H1 (cell line): ENCODE measurements at regions not wholly inside any gene's neighbourhood (a gene's known extent, or its start where the extent isn't known, plus 50 kb on each side); places are given as distances from the start of the nearest gene placed in this dataset.

Experiments used
- CTCF ChIA-PET: fragments of 300-600 bp; sonication (Branson Sonifier 250); formaldehyde crosslinking; loops from one replicate; lab custom pipeline; 2021; ENCODE audit not compliant: partially characterized antibody; lab: Charles Lee
- POLR2A ChIA-PET: fragments of 300-600 bp; sonication (Branson Sonifier 250); formaldehyde crosslinking; loops from one replicate; lab custom pipeline; 2021; ENCODE audit warnings: inconsistent platforms; ENCODE audit not compliant: partially characterized antibody; lab: Charles Lee
- DNase-seq, 2 experiments: peaks; one replicate each; pipeline versions ENCODE4 v3.0.0 to v3.0.0-alpha.2; 2010 to 2022; ENCODE audit warnings: low spot score in 2 of 2, low read depth in 1 of 2, mixed read lengths in 1 of 2
- FAIRE-seq: peaks from 2 replicates; lab custom pipeline; 2011; peaks lifted over from hg19 to GRCh38; lab: Jason Lieb, UNC
- H2AFZ ChIP-seq: 2 replicates; pipeline ENCODE4 v1.8.1; 2012; ENCODE audit warnings: low read length, inconsistent platforms
- H2AK5ac ChIP-seq: 2 replicates; pipeline ENCODE4 v1.6.1; 2013; ENCODE audit warnings: low read depth, low read length
- H2BK120ac ChIP-seq: replicated peaks from 2 replicates; pipeline ENCODE3; 2013; ENCODE audit warnings: low read depth, low read length, inconsistent platforms
- H2BK12ac ChIP-seq: 2 replicates; pipeline ENCODE4 v1.6.1; 2013; ENCODE audit warnings: low read depth, low read length
- H2BK15ac ChIP-seq: 2 replicates; pipeline ENCODE4 v1.6.1; 2013; ENCODE audit warnings: low read length
- H2BK20ac ChIP-seq: 2 replicates; pipeline ENCODE4 v1.6.1; 2013; ENCODE audit warnings: low read length
- H2BK5ac ChIP-seq: 2 replicates; pipeline ENCODE4 v1.6.1; 2013; ENCODE audit warnings: low read depth, low read length
- H3K14ac ChIP-seq: 2 replicates; pipeline ENCODE4 v1.6.1; 2013; ENCODE audit warnings: inconsistent platforms; ENCODE audit not compliant: insufficient read length
- H3K18ac ChIP-seq: 2 replicates; pipeline ENCODE4 v1.6.1; 2013; ENCODE audit warnings: low read length; ENCODE audit errors: extremely low read depth
- H3K23ac ChIP-seq: 2 replicates; pipeline ENCODE4 v1.6.1; 2013; ENCODE audit warnings: inconsistent platforms; ENCODE audit not compliant: insufficient read length
- H3K23me2 ChIP-seq: 2 replicates; pipeline ENCODE4 v1.6.1; 2013; ENCODE audit warnings: low read depth, low read length
- H3K27ac ChIP-seq: 2 replicates; pipeline ENCODE4 v1.6.1; 2011; ENCODE audit warnings: low read depth, low read length, inconsistent platforms
- H3K27me3 ChIP-seq, 4 experiments: replicated peaks in 1 of 4; 1 replicate in 1 of 4; 2 replicates in 3 of 4; pipeline versions ENCODE4 v1.6.1 to v1.8.1; 2011 to 2013; ENCODE audit warnings: low read length in 3 of 4, mild to moderate bottlenecking in 3 of 4, inconsistent platforms in 2 of 4, mixed read lengths in 2 of 4, moderate library complexity in 1 of 4; ENCODE audit not compliant: control insufficient read depth in 3 of 4, insufficient read depth in 3 of 4; ENCODE audit errors: extremely low read depth in 1 of 4
- H3K36me3 ChIP-seq, 4 experiments: 2 replicates each; pipeline versions ENCODE4 v1.6.1 to v1.8.1; 2011 to 2013; ENCODE audit warnings: mild to moderate bottlenecking in 4 of 4, low read length in 3 of 4, moderate library complexity in 2 of 4, control low read depth in 1 of 4, inconsistent platforms in 1 of 4; ENCODE audit not compliant: insufficient read depth in 4 of 4, control insufficient read depth in 2 of 4
- H3K4ac ChIP-seq: replicated peaks from 2 replicates; pipeline ENCODE3; 2013; ENCODE audit warnings: low read length, low read depth, mixed read lengths, inconsistent platforms; ENCODE audit not compliant: insufficient read length
- H3K4me1 ChIP-seq, 4 experiments: replicated peaks in 1 of 4; 1 replicate in 1 of 4; 2 replicates in 3 of 4; pipeline versions ENCODE4 v1.6.1 to v1.8.1; 2011 to 2013; ENCODE audit warnings: low read length in 3 of 4, inconsistent platforms in 2 of 4, mixed read lengths in 1 of 4; ENCODE audit not compliant: insufficient read depth in 4 of 4, control insufficient read depth in 3 of 4
- H3K4me2 ChIP-seq, 2 experiments: 2 replicates each; pipeline versions ENCODE4 v1.6.1 to v1.8.1; 2011 to 2013; ENCODE audit warnings: low read depth in 2 of 2, low read length in 2 of 2, control low read depth in 1 of 2, inconsistent platforms in 1 of 2, mild to moderate bottlenecking in 1 of 2; ENCODE audit not compliant: insufficient read depth in 1 of 2
- H3K4me3 ChIP-seq, 4 experiments: fragments of 200-600, 300-600 bp in 1 of 4; sonication (generic), shearing (Covaris generic), sonication (Bioruptor Twin) in 1 of 4; 2 replicates each; pipeline versions ENCODE4 v1.5.1 to v1.8.1; 2011 to 2016; ENCODE audit warnings: low read length in 4 of 4, low read depth in 3 of 4, control low read depth in 2 of 4, inconsistent platforms in 2 of 4, mild to moderate bottlenecking in 2 of 4, mixed read lengths in 1 of 4, moderate library complexity in 1 of 4; ENCODE audit not compliant: insufficient read depth in 2 of 4; ENCODE audit errors: extremely low read depth in 1 of 4
- H3K56ac ChIP-seq: replicated peaks from 2 replicates; pipeline ENCODE3; 2013; ENCODE audit warnings: low read depth, mild to moderate bottlenecking, mixed read lengths, low read length, inconsistent platforms; ENCODE audit not compliant: insufficient read length
- H3K79me1 ChIP-seq: 2 replicates; pipeline ENCODE4 v1.6.1; 2013; ENCODE audit warnings: low read depth, low read length, control low read depth
- H3K79me2 ChIP-seq, 2 experiments: 2 replicates each; pipeline versions ENCODE4 v1.6.1 to v1.8.1; 2012 to 2013; ENCODE audit warnings: low read length in 2 of 2, mild to moderate bottlenecking in 2 of 2, inconsistent platforms in 1 of 2; ENCODE audit not compliant: insufficient read depth in 2 of 2, control insufficient read depth in 1 of 2
- H3K9ac ChIP-seq, 4 experiments: replicated peaks in 1 of 4; 1 replicate in 1 of 4; 2 replicates in 3 of 4; pipeline versions ENCODE4 v1.6.1 to v1.8.1; 2011 to 2013; ENCODE audit warnings: low read depth in 3 of 4, low read length in 3 of 4, control low read depth in 2 of 4, mild to moderate bottlenecking in 2 of 4, moderate library complexity in 2 of 4, inconsistent platforms in 1 of 4; ENCODE audit errors: extremely low read depth in 1 of 4
- H3K9me3 ChIP-seq, 2 experiments: 2 replicates each; pipeline versions ENCODE4 v1.6.1 to v1.8.1; 2012 to 2013; ENCODE audit warnings: mild to moderate bottlenecking in 2 of 2, moderate library complexity in 2 of 2, control low read depth in 1 of 2, inconsistent platforms in 1 of 2, low read depth in 1 of 2, low read length in 1 of 2, mixed read lengths in 1 of 2; ENCODE audit not compliant: insufficient read depth in 2 of 2
- H4K20me1 ChIP-seq, 2 experiments: replicated peaks in 1 of 2; 2 replicates each; pipeline versions ENCODE3 to v1.8.1; 2011 to 2013; ENCODE audit warnings: inconsistent platforms in 2 of 2, low read length in 2 of 2, mild to moderate bottlenecking in 1 of 2; ENCODE audit not compliant: insufficient read depth in 2 of 2, control insufficient read depth in 1 of 2
- H4K5ac ChIP-seq: 2 replicates; pipeline ENCODE4 v1.6.1; 2013; ENCODE audit warnings: low read length, low read depth, mixed read lengths, inconsistent platforms; ENCODE audit not compliant: insufficient read length
- H4K8ac ChIP-seq: 2 replicates; pipeline ENCODE4 v1.8.0; 2013; ENCODE audit warnings: mild to moderate bottlenecking, moderate library complexity, low read length, inconsistent platforms; ENCODE audit not compliant: insufficient read depth; ENCODE audit errors: extremely low read depth
- H4K91ac ChIP-seq: replicated peaks from 2 replicates; pipeline ENCODE3; 2013; ENCODE audit warnings: low read length, mixed read lengths, inconsistent platforms; ENCODE audit not compliant: insufficient read length
- ASH2L ChIP-seq: fragments of 200-600, 300-600 bp; sonication (generic); IDR thresholded peaks from one replicate; pipeline ENCODE4 v1.7.1; 2017; ENCODE audit warnings: low read length
- BCL11A ChIP-seq, 2 experiments: IDR thresholded peaks; one replicate each; pipeline ENCODE4 v1.6.1; 2011; ENCODE audit warnings: low read depth in 2 of 2, low read length in 2 of 2, mild to moderate bottlenecking in 2 of 2
- CBX8 ChIP-seq: fragments of 300-800, 300-1000 bp; sonication (generic); IDR thresholded peaks from 2 replicates; pipeline ENCODE4 v1.7.1; 2016; ENCODE audit warnings: low read depth, low read length, borderline replicate concordance
- FOSL1 ChIP-seq: IDR thresholded peaks from 2 replicates; pipeline ENCODE4 v1.6.1; 2011; ENCODE audit warnings: mild to moderate bottlenecking, low read depth, low read length, moderate library complexity; ENCODE audit not compliant: insufficient read depth
- JUN ChIP-seq: IDR thresholded peaks from 2 replicates; pipeline ENCODE4 v1.6.1; 2011; ENCODE audit warnings: low read depth, mild to moderate bottlenecking, improper control_type of control experiment, low read length
- JUND ChIP-seq: IDR thresholded peaks from 2 replicates; pipeline ENCODE4 v1.6.1; 2011; ENCODE audit warnings: mild to moderate bottlenecking, improper control_type of control experiment, low read length
- KDM4A ChIP-seq: IDR thresholded peaks from one replicate; pipeline ENCODE4 v1.7.1; 2012; ENCODE audit warnings: low read depth, mild to moderate bottlenecking, moderate library complexity, low read length, inconsistent platforms; ENCODE audit not compliant: severe bottlenecking
- PHF8 ChIP-seq: fragments of 200-600 bp; sonication (generic); conservative IDR thresholded peaks from 2 replicates; pipeline ENCODE4 v1.7.1; 2012; ENCODE audit warnings: low read depth, mild to moderate bottlenecking, inconsistent platforms, low read length, moderate library complexity
- RAD21 ChIP-seq, 2 experiments: IDR thresholded peaks in 1 of 2; conservative IDR thresholded peaks in 1 of 2; 2 replicates each; pipeline ENCODE4 v1.6.1; 2011; ENCODE audit warnings: low read depth in 2 of 2, low read length in 2 of 2, improper control_type of control experiment in 1 of 2, inconsistent platforms in 1 of 2, mild to moderate bottlenecking in 1 of 2, moderate library complexity in 1 of 2
- SIX5 ChIP-seq: IDR thresholded peaks from 2 replicates; pipeline ENCODE4 v1.6.1; 2011; ENCODE audit warnings: mild to moderate bottlenecking, low read depth, low read length
- SP2 ChIP-seq: IDR thresholded peaks from 2 replicates; pipeline ENCODE4 v1.6.1; 2012; ENCODE audit warnings: mild to moderate bottlenecking, low read length, inconsistent platforms
- TBP ChIP-seq: IDR thresholded peaks from 2 replicates; pipeline ENCODE4 v1.6.1; 2011; ENCODE audit warnings: low read depth, low read length, improper control_type of control experiment
- WGBS, 2 experiments: shearing (Covaris generic) in 1 of 2; methylation state at CpG; one replicate each; pipeline versions ENCODE4 v1.1.6 to v1.1.7; 2013 to 2015; ENCODE audit warnings: low lambda C conversion rate in 2 of 2, mixed read lengths in 2 of 2, inconsistent platforms in 1 of 2, low coverage in 1 of 2, missing lambda C conversion rate in 1 of 2; ENCODE audit not compliant: insufficient replicate concordance in 2 of 2, insufficient coverage in 1 of 2, insufficient read length in 1 of 2; ENCODE audit errors: extremely low coverage in 1 of 2, missing lambda C conversion rate in 1 of 2; 5-methylcytosine and 5-hydroxymethylcytosine counted together
- TF ChIP-seq, protein P1 (sequence below): IDR thresholded peaks from 2 replicates; pipeline ENCODE4 v1.6.1; 2011; ENCODE audit warnings: low read depth, mild to moderate bottlenecking, low read length; ENCODE audit not compliant: insufficient read depth

DNA sequence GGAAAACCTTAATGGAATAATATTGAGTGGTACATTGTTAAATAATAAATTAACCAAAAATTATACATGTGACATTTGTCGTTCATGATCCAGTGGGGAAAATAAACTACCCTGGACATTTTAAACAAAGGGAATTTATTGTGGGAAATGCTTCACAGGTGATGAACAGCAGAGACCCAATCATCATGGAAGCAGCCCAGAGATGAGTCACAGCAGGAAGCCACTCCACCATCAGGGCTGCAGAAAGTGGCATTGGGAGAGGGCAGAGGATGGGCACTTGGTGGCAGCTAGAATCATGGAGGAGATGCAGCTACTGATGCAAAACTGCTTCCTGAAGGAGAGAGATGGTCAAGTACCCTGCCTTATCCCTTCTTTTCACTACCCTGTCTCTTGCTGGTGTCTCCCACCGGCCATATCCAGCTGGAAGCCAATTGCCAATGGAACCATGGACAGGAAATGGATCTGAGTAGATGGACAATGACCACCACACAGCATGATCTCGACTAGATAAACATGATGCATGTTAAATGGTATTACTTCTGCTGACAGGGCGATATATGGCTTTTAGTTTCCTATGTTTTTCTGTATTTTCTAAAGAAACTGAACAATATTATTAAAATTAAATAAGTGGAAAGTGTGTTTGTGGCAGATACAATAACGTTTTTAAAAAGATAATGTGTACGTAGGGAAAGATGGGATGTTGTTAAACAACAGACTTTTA lies 139.8 kb downstream of the RPIA start:
- Histone ChIP-seq H3K9ac (no peak overlapping the region), H3K27ac (no peak overlapping the region), H2BK5ac (no peak overlapping the region), H3K27me3 (no peaks in the 10 kb centered on the region), H2AK5ac (no peak overlapping the region), H3K36me3 (no peaks in the 10 kb centered on the region), H3K14ac (no peak overlapping the region), H4K8ac (no peak overlapping the region), H3K9me3 (no peaks in the 10 kb centered on the region), H3K23me2 (no peaks in the 10 kb centered on the region), H2BK20ac (no peak overlapping the region), H3K56ac (no peak overlapping the region), H2BK15ac (no peak overlapping the region), H2BK120ac (no peak overlapping the region), H3K4me1 (peaks cover 0 to 4% (median 0%) of the 10 kb centered on the region in 4 experiments; a peak in 2 of 7 replicates), H3K79me2 (no peaks in the 10 kb centered on the region), H2AFZ (0 out of 2 replicates have a peak overlapping the region, but pooled peaks have one; percentile 65), H4K20me1 (no peaks in the 10 kb centered on the region), H2BK12ac (no peak overlapping the region), H3K23ac (no peak overlapping the region), H3K4ac (no peak overlapping the region), H3K4me2 (no peak overlapping the region), H3K4me3 (no peak overlapping the region), H4K5ac (no peak overlapping the region), H3K18ac (no peak overlapping the region), H4K91ac (no peak overlapping the region), H3K79me1 (no peaks in the 10 kb centered on the region)
- TF ChIP-seq SP2, result no peak
- no peak for TF ChIP-seq RAD21 (IDR thresholded peaks at IDR 0.05 in 1 of 2, conservative IDR thresholded peaks at IDR 0.05 in 1 of 2; ENCODE audit: low read depth in 2 of 2, low read length in 2 of 2)
- TF ChIP-seq KDM4A, result no peak
- no peak for TF ChIP-seq ASH2L
- TF ChIP-seq TBP, result no peak
- no peak for TF ChIP-seq BCL11A (IDR thresholded peaks at IDR 0.05; ENCODE audit: low read depth in 2 of 2, low read length in 2 of 2)
- TF ChIP-seq FOSL1, result no peak
- TF ChIP-seq PHF8, result no peak
- TF ChIP-seq, protein P1, sequence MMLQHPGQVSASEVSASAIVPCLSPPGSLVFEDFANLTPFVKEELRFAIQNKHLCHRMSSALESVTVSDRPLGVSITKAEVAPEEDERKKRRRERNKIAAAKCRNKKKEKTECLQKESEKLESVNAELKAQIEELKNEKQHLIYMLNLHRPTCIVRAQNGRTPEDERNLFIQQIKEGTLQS, result no peak
- TF ChIP-seq JUN, result no peak
- TF ChIP-seq JUND, result no peak
- no peak for TF ChIP-seq CBX8
- TF ChIP-seq SIX5, result no peak
- DNase-seq, result no peak
- CTCF ChIA-PET, result interaction anchor here (0.6 to 0.9 kb wide), 2 partner anchors 82 to 91 kb away, joined by 3 read pairs; no protein-coding TSS in a partner anchor
- POLR2A ChIA-PET, result no interaction called here
- FAIRE-seq, result no peak
- WGBS, 2 experiments, result 61% methylated on average over 6 of the region's 6 CpGs; no CpG with 5 or more reads in 1 of the 2 experiments
